ENCODE measurements at regions not wholly inside any gene's neighbourhood (a gene's known extent, or its start where the extent isn't known, plus 50 kb on each side); places are given as distances from the start of the nearest gene placed in this dataset.

GRCh38 chr10:124301736-124302135 is 117.0 kb downstream of the OAT start:
- H3K4me2 ChIP-seq (ENCODE audit: insufficient read depth, insufficient read length, low read length), result no peak overlapping the region
- no peak overlapping the region for H3K23ac ChIP-seq (ENCODE audit: insufficient read length, low read depth, low read length)
- H2BK20ac ChIP-seq (ENCODE audit: low read depth, low read length, poor library complexity, severe bottlenecking), result no peak overlapping the region
- no peak overlapping the region for H4K8ac ChIP-seq (replicated peaks; ENCODE audit: insufficient read length, low read depth, low read length)
- H3K56ac ChIP-seq (ENCODE audit: insufficient read length, low read depth, low read length), result no peak overlapping the region
- H3K4ac ChIP-seq (ENCODE audit: low read depth, low read length), result no peak overlapping the region
- no peaks in the 10 kb centered on the region for H3K4me1 ChIP-seq (ENCODE audit: insufficient read depth, low read length)
- H2AK5ac ChIP-seq (ENCODE audit: insufficient read length, low read length), result no peak overlapping the region
- no peak overlapping the region for H2BK120ac ChIP-seq (ENCODE audit: low read depth, low read length, poor library complexity, severe bottlenecking)
- no peaks in the 10 kb centered on the region for H3K23me2 ChIP-seq (ENCODE audit: insufficient read length, low read depth, low read length, poor library complexity, severe bottlenecking)
- no peak for TF ChIP-seq CTCF (conservative IDR thresholded peaks at IDR 0.05)
- DNase-seq, result no peak
- no peak overlapping the region for H4K5ac ChIP-seq (ENCODE audit: insufficient read length, low read depth, low read length)
- no peak overlapping the region for H2BK5ac ChIP-seq (ENCODE audit: insufficient read length, low read length)
- no peak overlapping the region for H3K4me3 Mint-ChIP-seq
- H2BK15ac ChIP-seq (ENCODE audit: low read depth, low read length), result no peak overlapping the region
- no peak overlapping the region for H3K27ac Mint-ChIP-seq
- peaks cover 19% of the 10 kb centered on the region for H3K27me3 Mint-ChIP-seq (ENCODE audit: low read depth)
- H3K9me3 ChIP-seq (ENCODE audit: control insufficient read depth, low read depth, low read length), result peaks cover 5% of the 10 kb centered on the region
- H3K14ac ChIP-seq (ENCODE audit: insufficient read depth, low read length), result no peak overlapping the region
- no peaks in the 10 kb centered on the region for H3K79me2 ChIP-seq (ENCODE audit: insufficient read depth, low read length)
- no peak overlapping the region for H2AFZ ChIP-seq (ENCODE audit: low read length)
- peaks cover 12 to 19% of the 10 kb centered on the region in 2 experiments for H3K9me3 Mint-ChIP-seq
- H3K18ac ChIP-seq (ENCODE audit: insufficient read length, low read depth, low read length), result no peak overlapping the region
- H3K27ac ChIP-seq (ENCODE audit: insufficient read length, low read depth, low read length), result no peak overlapping the region
- H3K4me1 Mint-ChIP-seq, result no peaks in the 10 kb centered on the region
- peaks cover 6 to 10% (median 9%) of the 10 kb centered on the region in 3 experiments; a peak in 6 of 7 replicates for H3K36me3 Mint-ChIP-seq (ENCODE audit: insufficient read depth in 1 of 3, low read depth in 3 of 3)
- no peak overlapping the region for H3K9ac ChIP-seq (ENCODE audit: extremely low read depth, insufficient read length, low read length)
- no peaks in the 10 kb centered on the region for H3K79me1 ChIP-seq (ENCODE audit: insufficient read depth, low read depth, low read length, poor library complexity, severe bottlenecking)
- H4K91ac ChIP-seq (ENCODE audit: insufficient read length, low read depth, low read length), result no peak overlapping the region
- no peaks in the 10 kb centered on the region for H4K20me1 ChIP-seq (ENCODE audit: control insufficient read depth, insufficient read depth, insufficient read length)
- no CpG with 5 or more reads among the region's 9 CpGs for WGBS (ENCODE audit: extremely low coverage, insufficient read length, low lambda C conversion rate)
- H3T11ph ChIP-seq (ENCODE audit: low read length), result no peak overlapping the region
- H3K27me3 ChIP-seq (ENCODE audit: insufficient read depth, low read length), result no peaks in the 10 kb centered on the region; the same call in 1 of the 2 replicates
- H2BK12ac ChIP-seq (ENCODE audit: insufficient read length, low read depth, low read length), result no peak overlapping the region
